GM10266 (cell line): ENCODE measurements at regions not wholly inside any gene's neighbourhood (a gene's known extent, or its start where the extent isn't known, plus 50 kb on each side); places are given as distances from the start of the nearest gene placed in this dataset.

Experiments
- DNase-seq: peaks from one replicate; pipeline ENCODE4 v3.0.0; 2012; ENCODE audit errors: extremely low spot score
- CTCF ChIP-seq: IDR thresholded peaks from 2 replicates; pipeline ENCODE4 v1.5.1; 2012; ENCODE audit warnings: mild to moderate bottlenecking, low read depth; ENCODE audit not compliant: control insufficient read depth, insufficient read depth; ENCODE audit errors: missing control alignments

DNA sequence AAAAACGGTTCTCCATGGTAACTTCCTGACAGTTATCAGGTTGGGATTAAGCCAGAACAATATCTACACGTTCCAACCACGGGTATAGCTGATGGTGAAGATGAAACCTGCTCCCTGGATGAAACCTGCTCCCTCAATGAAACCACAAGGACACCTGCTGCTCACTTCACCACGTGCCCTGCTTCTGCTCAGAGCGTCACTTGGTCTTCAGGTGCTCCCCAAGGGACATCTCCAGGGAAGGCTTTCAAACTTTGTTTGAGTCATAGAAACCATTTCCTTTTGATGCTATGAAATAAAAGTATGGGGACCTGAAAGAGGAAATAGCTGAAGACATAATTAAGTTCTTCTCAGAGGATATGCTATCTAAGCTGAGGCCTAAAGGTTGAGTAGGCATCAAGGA, 242.4 kb downstream of the MED10 start:
- TF ChIP-seq CTCF = no peak
- no peak for DNase-seq

DNA sequence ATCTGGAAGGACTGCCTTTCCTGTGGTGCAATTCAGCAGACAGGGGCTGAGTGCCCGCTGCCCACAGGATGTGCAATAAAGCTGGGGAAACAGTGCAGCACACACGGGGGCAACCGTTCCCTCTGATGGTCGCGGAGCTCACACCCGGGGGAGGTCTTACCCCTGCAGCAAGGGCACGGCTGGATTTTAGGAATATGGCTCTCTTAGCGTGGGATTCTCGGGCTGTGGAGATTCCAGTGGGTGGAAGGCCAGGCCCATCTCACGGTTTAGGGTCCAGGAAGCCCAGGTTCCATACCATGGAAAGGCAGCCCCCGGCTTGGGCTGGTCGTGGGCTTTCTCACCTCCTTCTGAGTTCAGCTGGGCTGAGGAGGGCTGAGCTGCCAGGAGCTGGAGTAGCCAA, 244.1 kb downstream of the MED10 start:
- no peak for DNase-seq
- TF ChIP-seq CTCF = no peak

DNA sequence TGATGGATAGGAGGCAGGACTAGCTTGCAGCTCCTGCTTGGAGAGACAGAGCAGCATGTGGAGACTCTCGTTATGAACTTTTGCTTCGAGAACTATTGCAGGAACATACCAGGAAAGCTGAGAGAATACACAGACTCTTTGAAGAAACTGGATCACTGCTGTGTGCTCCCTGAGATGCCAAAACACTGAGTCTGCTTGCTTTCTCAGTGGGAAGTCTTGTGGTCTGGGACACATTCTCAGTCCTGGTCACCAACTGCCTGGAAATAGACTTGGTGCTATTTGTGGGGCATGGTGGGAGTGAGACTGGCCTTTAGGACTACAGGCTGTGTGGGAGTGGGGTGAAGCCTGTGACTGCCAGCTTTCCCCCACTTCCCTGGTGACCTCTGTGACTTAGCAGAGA, 252.6 kb downstream of the MED10 start:
- TF ChIP-seq CTCF = no peak
- DNase-seq = no peak

GRCh38 chr5:6118691-6119090, 259.7 kb downstream of the MED10 start:
- DNase-seq = no peak
- no peak for TF ChIP-seq CTCF

DNA sequence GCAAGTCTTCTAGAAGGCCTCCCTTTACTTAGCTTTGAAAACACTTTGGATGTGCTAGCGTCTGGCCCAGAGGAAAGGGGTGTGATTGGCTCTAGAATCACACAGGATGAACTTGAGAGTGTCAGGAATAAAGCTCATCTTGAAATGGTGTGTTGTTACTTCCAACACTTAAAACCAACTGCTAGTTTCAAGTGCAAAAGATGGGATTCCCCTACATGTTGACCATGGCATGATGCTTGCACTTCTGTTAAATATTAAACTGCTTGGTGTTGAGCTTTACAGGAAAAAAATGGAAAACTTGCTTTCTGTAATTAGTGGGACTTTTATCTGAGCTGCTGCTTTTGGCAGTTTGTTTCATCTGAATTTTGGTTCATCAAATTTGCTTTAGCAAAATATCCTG, 261.1 kb downstream of the MED10 start:
- no peak for TF ChIP-seq CTCF
- no peak for DNase-seq

DNA sequence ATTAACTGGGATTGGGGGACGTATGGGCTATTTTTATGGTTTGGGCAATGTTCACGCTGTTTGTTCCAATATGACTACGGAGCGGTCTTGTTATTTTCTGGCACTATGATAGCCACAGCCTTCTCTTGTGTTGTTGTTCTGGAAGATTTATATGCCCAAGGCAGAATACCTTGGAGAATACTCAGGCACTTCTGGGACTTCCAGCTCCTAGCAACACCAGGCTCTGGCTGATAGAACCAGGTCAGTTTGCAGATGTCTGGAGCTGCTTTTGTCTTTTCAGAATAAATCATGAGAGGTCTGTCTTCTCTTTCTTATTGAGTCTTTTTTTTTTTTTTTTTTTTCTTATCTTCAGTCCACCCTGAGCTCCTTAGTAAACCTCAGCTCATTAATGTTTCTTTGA, 262.5 kb downstream of the MED10 start:
- no peak for TF ChIP-seq CTCF
- no peak for DNase-seq

DNA sequence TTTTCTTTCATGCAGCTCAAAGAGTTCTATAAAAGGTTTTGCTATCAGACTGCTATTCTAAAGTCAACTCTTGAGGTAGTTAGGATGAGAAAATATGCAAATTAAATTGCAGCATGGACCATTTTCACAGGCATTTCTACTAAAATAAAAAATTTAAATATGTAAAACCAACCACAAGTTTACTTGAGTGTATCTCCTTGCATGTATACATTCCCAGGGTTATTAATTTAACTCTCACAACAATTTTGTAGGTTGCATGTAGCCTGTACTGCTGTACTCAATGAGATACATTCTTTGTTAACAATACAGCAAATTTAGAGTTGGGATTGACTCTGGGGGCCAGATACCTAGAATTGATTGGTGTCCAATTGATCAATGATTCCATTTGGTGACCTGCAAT, 265.8 kb downstream of the MED10 start:
- no peak for TF ChIP-seq CTCF
- no peak for DNase-seq
